GM10266 (cell line): ENCODE measurements at regions not wholly inside any gene's neighbourhood (a gene's known extent, or its start where the extent isn't known, plus 50 kb on each side); places are given as distances from the start of the nearest gene placed in this dataset.

ENCODE experiments used
- DNase-seq: peaks from one replicate; pipeline ENCODE4 v3.0.0; 2012; ENCODE audit errors: extremely low spot score
- CTCF ChIP-seq: IDR thresholded peaks from 2 replicates; pipeline ENCODE4 v1.5.1; 2012; ENCODE audit warnings: mild to moderate bottlenecking, low read depth; ENCODE audit not compliant: control insufficient read depth, insufficient read depth; ENCODE audit errors: missing control alignments

DNA sequence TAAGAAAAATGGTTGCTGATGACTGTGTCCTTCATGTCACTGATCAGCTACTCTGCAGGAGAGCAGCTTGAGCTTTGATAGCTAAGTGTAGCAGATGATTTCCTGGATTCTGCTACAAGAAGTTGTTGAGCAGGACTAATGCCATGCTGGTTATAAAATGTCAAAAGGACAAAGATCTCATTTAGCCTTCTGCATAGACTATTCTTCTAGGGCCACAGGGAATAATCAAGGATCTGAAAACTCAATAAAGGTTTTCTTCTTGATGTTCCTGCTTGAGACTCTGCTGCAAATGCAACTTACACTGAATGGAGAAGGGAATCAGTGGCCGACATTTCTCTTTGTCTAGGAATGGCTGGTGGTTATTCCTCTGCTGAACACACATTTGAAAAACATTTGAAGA lies 360.3 kb upstream of the PTCHD4 start:
- no peak for DNase-seq
- TF ChIP-seq CTCF = no peak

GRCh38 chr6:48449002-48449401 lies 338.0 kb upstream of the PTCHD4 start:
- TF ChIP-seq CTCF = no peak
- no peak for DNase-seq

DNA sequence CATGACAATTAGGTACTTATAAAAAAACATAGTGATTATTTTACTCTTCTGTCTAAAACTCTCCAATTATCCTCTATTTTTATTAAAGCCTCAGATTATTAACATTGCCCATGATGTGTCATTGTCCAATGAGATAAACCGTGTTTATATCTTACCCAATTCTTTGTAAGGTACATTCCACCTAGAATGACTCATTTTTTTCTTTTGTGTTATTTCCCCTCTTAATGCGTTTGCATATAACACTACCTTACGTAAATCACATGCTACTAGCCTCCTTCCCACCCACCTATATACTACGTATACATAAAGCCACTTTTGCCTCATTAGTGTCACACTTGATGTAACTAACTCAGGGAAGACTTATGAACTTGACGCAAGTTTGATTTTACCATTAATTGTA lies 336.3 kb upstream of the PTCHD4 start:
- no peak for TF ChIP-seq CTCF
- DNase-seq = no peak

- no peak for TF ChIP-seq CTCF
- no peak for DNase-seq
These were observed 318.6 kb upstream of the PTCHD4 start for GRCh38 chr6:48429610-48430009.

DNA sequence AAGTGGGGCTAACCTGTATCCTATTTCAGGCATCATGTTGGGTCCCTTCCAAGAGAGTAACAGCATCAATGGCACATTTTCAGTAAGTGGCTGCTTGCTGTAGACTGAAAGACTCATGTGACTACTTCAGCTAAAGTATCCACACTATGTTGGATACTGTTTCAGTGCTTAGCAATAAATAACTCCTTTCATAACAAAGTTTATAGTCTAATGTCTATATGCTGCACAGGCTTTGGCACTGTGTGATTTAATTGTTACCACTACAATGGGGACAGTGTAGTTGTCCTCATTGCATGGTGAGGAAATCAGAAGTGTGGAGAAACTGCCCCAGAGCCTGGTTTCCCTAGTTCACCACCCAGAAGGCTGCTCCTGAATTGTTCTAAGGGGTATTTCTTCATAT lies 318.0 kb upstream of the PTCHD4 start:
- no peak for TF ChIP-seq CTCF
- no peak for DNase-seq

- DNase-seq = no peak
- TF ChIP-seq CTCF = no peak
These were observed 315.6 kb upstream of the PTCHD4 start for GRCh38 chr6:48426636-48427035.

- no peak for TF ChIP-seq CTCF
- DNase-seq = no peak
These were observed 312.8 kb upstream of the PTCHD4 start for GRCh38 chr6:48423640-48424365.
